ENCODE measurements at regions not wholly inside any gene's neighbourhood (a gene's known extent, or its start where the extent isn't known, plus 50 kb on each side); places are given as distances from the start of the nearest gene placed in this dataset.

DNA sequence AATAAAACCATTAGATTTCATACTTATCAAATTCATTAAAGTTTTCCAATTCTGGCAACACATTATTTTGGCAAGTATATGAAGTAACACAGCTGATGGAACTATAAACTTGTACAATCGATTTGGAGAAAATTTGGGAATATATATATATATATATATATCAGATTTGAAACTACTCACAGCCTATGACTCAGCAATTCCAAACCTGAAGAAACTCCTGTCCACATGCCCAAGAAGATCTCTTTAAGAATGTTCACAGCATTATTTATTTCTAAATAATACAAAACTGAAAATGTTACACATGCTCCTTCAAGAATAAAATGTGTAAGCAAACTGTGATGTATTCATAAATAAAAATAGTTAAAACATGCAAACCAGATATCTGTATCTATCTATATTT lies 270.1 kb downstream of the TFAP2A start:
- Histone ChIP-seq H3K27me3 (ENCODE audit: control insufficient read depth in 4 of 4, insufficient read depth in 4 of 4, low read length in 3 of 4) (peaks cover 0 to 5% (median 0%) of the 10 kb centered on the region in 4 donors), H3K4me3 (ENCODE audit: low read depth in 1 of 3, low read length in 3 of 3) (no peak overlapping the region), H3K36me3 (ENCODE audit: control insufficient read depth in 4 of 4, insufficient read depth in 3 of 4, low read depth in 1 of 4, low read length in 3 of 4) (no peaks in the 10 kb centered on the region), H3K4me1 (ENCODE audit: control insufficient read depth in 4 of 4, insufficient read depth in 4 of 4, low read length in 3 of 4) (no peaks in the 10 kb centered on the region), H3K27ac (ENCODE audit: low read depth in 1 of 2, low read length in 2 of 2) (no peak overlapping the region), H3K9ac (ENCODE audit: low read depth in 1 of 2, low read length in 2 of 2) (no peak overlapping the region), H3K9me3 (ENCODE audit: control insufficient read depth in 4 of 4, low read length in 3 of 4) (no peaks in the 10 kb centered on the region)
- no peak for TF ChIP-seq RAD21 (IDR thresholded peaks at IDR 0.05)
- TF ChIP-seq, protein P1, sequence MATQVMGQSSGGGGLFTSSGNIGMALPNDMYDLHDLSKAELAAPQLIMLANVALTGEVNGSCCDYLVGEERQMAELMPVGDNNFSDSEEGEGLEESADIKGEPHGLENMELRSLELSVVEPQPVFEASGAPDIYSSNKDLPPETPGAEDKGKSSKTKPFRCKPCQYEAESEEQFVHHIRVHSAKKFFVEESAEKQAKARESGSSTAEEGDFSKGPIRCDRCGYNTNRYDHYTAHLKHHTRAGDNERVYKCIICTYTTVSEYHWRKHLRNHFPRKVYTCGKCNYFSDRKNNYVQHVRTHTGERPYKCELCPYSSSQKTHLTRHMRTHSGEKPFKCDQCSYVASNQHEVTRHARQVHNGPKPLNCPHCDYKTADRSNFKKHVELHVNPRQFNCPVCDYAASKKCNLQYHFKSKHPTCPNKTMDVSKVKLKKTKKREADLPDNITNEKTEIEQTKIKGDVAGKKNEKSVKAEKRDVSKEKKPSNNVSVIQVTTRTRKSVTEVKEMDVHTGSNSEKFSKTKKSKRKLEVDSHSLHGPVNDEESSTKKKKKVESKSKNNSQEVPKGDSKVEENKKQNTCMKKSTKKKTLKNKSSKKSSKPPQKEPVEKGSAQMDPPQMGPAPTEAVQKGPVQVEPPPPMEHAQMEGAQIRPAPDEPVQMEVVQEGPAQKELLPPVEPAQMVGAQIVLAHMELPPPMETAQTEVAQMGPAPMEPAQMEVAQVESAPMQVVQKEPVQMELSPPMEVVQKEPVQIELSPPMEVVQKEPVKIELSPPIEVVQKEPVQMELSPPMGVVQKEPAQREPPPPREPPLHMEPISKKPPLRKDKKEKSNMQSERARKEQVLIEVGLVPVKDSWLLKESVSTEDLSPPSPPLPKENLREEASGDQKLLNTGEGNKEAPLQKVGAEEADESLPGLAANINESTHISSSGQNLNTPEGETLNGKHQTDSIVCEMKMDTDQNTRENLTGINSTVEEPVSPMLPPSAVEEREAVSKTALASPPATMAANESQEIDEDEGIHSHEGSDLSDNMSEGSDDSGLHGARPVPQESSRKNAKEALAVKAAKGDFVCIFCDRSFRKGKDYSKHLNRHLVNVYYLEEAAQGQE (IDR thresholded peaks at IDR 0.05) = no peak
- TF ChIP-seq, protein P2, sequence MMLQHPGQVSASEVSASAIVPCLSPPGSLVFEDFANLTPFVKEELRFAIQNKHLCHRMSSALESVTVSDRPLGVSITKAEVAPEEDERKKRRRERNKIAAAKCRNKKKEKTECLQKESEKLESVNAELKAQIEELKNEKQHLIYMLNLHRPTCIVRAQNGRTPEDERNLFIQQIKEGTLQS (IDR thresholded peaks at IDR 0.05) = no peak
- 61% methylated on average over 1 of the region's 1 CpG for whole genome bisulfite sequencing
- no peak for DNase-seq (ENCODE audit: low spot score)

DNA sequence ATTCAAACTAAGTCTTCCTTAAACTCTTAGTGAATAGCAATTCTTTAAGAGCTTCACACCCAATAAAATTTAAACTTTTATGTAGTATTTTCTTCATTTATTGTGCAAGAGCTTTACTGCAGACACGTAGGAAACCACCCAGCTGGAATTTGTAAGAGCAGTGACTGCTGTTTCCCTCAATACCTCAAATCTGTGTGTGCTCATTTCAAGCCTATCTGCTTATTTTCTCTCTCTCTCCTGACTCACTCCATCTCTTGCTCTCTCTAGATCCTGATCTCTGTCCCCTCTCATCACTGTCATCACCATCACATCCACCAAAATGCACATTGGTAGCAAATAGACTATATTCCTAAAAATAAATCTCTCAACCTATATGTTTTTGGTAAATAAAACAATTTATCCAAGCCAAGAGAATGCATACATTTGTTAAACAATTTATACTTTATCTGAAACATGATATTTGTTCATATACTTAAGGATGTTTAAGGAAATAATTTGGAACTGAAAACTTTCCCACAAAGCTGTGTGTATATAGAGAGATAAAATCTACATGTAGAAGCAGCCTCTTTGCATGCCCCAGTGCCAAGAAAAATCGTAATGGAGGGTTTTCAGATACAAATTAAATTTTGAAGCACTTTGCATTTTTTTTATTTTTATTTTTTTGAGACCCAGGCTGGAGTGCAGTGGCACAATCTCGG lies 273.0 kb downstream of the TFAP2A start:
- peaks cover 0 to 6% (median 0%) of the 10 kb centered on the region in 4 donors for H3K27me3 ChIP-seq (ENCODE audit: control insufficient read depth in 4 of 4, insufficient read depth in 4 of 4, low read length in 3 of 4)
- H3K4me3 ChIP-seq (ENCODE audit: low read depth in 1 of 3, low read length in 3 of 3) = no peak overlapping the region
- DNase-seq (ENCODE audit: low spot score) = no peak
- no peak for TF ChIP-seq RXRA (IDR thresholded peaks at IDR 0.05)
- TF ChIP-seq, protein P3, sequence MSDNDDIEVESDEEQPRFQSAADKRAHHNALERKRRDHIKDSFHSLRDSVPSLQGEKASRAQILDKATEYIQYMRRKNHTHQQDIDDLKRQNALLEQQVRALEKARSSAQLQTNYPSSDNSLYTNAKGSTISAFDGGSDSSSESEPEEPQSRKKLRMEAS (IDR thresholded peaks at IDR 0.05) = no peak
- no peak for TF ChIP-seq EGR1 (IDR thresholded peaks at IDR 0.05; ENCODE audit: low read depth in 2 of 2)
- TF ChIP-seq, protein P1 (IDR thresholded peaks at IDR 0.05) = no peak
- TF ChIP-seq YY1 (IDR thresholded peaks at IDR 0.05) = no peak
- TF ChIP-seq HNF4A (conservative IDR thresholded peaks at IDR 0.05) = no peak
- TF ChIP-seq RAD21 (IDR thresholded peaks at IDR 0.05) = no peak
- TF ChIP-seq JUND (IDR thresholded peaks at IDR 0.05) = no peak
- no peak for TF ChIP-seq HNF4G (IDR thresholded peaks at IDR 0.05)
- no peak for TF ChIP-seq GABPA (IDR thresholded peaks at IDR 0.05 in 1 of 2, conservative IDR thresholded peaks at IDR 0.05 in 1 of 2)
- TF ChIP-seq NR2F2 (IDR thresholded peaks at IDR 0.05) = no peak
- TF ChIP-seq, protein P2 (IDR thresholded peaks at IDR 0.05) = no peak
- TF ChIP-seq, protein P4, sequence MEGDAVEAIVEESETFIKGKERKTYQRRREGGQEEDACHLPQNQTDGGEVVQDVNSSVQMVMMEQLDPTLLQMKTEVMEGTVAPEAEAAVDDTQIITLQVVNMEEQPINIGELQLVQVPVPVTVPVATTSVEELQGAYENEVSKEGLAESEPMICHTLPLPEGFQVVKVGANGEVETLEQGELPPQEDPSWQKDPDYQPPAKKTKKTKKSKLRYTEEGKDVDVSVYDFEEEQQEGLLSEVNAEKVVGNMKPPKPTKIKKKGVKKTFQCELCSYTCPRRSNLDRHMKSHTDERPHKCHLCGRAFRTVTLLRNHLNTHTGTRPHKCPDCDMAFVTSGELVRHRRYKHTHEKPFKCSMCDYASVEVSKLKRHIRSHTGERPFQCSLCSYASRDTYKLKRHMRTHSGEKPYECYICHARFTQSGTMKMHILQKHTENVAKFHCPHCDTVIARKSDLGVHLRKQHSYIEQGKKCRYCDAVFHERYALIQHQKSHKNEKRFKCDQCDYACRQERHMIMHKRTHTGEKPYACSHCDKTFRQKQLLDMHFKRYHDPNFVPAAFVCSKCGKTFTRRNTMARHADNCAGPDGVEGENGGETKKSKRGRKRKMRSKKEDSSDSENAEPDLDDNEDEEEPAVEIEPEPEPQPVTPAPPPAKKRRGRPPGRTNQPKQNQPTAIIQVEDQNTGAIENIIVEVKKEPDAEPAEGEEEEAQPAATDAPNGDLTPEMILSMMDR (IDR thresholded peaks at IDR 0.05; ENCODE audit: low read depth, low read length, missing input control) = no peak
- no peak for TF ChIP-seq SP1 (IDR thresholded peaks at IDR 0.05)
- WGBS = 58% methylated on average over 3 of the region's 3 CpGs
- H3K27ac ChIP-seq (ENCODE audit: low read depth in 1 of 2, low read length in 2 of 2) = no peak overlapping the region
- no peak overlapping the region for H3K9ac ChIP-seq (ENCODE audit: low read depth in 1 of 2, low read length in 2 of 2)
- H3K36me3 ChIP-seq (ENCODE audit: control insufficient read depth in 4 of 4, insufficient read depth in 3 of 4, low read depth in 1 of 4, low read length in 3 of 4) = no peaks in the 10 kb centered on the region
- no peaks in the 10 kb centered on the region for H3K9me3 ChIP-seq (ENCODE audit: control insufficient read depth in 4 of 4, low read length in 3 of 4)
- H3K4me1 ChIP-seq (ENCODE audit: control insufficient read depth in 4 of 4, insufficient read depth in 4 of 4, low read length in 3 of 4) = no peaks in the 10 kb centered on the region

Data from liver (tissue), 8 donors.